Upper lobe of right lung (tissue), 1 donor: ENCODE measurements at regions not wholly inside any gene's neighbourhood (a gene's known extent, or its start where the extent isn't known, plus 50 kb on each side); places are given as distances from the start of the nearest gene placed in this dataset.

Experiments used
- ATAC-seq: fragments of 200-7000 bp; cut with Tn5 transposase; one replicate; pipeline ENCODE4 v1.9.1; 2020; ENCODE audit warnings: mild to moderate bottlenecking, moderate library complexity
- DNase-seq: peaks from one replicate; pipeline ENCODE4 v3.0.0-alpha.2; 2020
- H3K27ac ChIP-seq: fragments of 200-600 bp; one replicate; pipeline ENCODE4 v1.8.0; 2022
- H3K27me3 ChIP-seq: fragments of 200-600 bp; one replicate; pipeline ENCODE4 v1.8.0; 2022; ENCODE audit warnings: mild to moderate bottlenecking
- H3K36me3 ChIP-seq: fragments of 200-600 bp; one replicate; pipeline ENCODE4 v1.8.0; 2022
- H3K4me1 ChIP-seq: fragments of 200-600 bp; one replicate; pipeline ENCODE4 v1.8.0; 2022
- H3K4me3 ChIP-seq: fragments of 200-600 bp; one replicate; pipeline ENCODE4 v1.8.0; 2022; ENCODE audit warnings: mild to moderate bottlenecking
- H3K9me3 ChIP-seq: fragments of 200-600 bp; one replicate; pipeline ENCODE4 v1.8.0; 2022
- CTCF ChIP-seq: fragments of 200-600 bp; IDR thresholded peaks from one replicate; pipeline ENCODE4 v1.8.0; 2022; ENCODE audit warnings: antibody characterized with exemption
- intact Hi-C: fragments of 100-400 bp; cut with DNase I; formaldehyde crosslinking; loops from one replicate; pipeline ENCODE4 v1.11.0; 2022
- donor health status: DM: no; HTN: yes; CAD: no; lungs with severe emphysema.

DNA sequence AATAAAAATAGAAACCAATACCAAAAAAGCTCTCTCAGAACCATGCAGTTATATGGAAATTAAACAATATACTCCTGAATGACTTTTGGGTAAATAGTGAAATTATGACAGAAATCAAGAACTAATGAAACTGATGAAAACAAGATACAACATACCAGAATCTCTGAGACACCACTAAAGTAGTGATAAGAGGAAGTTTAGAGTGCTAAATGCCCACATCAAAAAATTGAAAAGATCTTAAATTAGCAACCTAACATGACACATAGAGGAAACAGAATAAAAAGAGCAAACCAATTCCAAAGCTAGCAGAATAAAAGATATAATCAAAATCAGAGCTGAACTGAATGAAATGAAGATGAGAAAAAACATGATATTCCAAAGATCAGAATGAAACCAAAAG, 430.9 kb downstream of the LTN1 start:
- no peaks in the 10 kb centered on the region for H3K9me3 ChIP-seq
- DNase-seq (no peak), ATAC-seq (no peak)
- H3K4me1 ChIP-seq = no peaks in the 10 kb centered on the region
- no peak overlapping the region for H3K27ac ChIP-seq
- no peak for TF ChIP-seq CTCF
- no peak overlapping the region for H3K4me3 ChIP-seq
- H3K36me3 ChIP-seq = no peaks in the 10 kb centered on the region
- intact Hi-C loops = no loop called here
- no peaks in the 10 kb centered on the region for H3K27me3 ChIP-seq

DNA sequence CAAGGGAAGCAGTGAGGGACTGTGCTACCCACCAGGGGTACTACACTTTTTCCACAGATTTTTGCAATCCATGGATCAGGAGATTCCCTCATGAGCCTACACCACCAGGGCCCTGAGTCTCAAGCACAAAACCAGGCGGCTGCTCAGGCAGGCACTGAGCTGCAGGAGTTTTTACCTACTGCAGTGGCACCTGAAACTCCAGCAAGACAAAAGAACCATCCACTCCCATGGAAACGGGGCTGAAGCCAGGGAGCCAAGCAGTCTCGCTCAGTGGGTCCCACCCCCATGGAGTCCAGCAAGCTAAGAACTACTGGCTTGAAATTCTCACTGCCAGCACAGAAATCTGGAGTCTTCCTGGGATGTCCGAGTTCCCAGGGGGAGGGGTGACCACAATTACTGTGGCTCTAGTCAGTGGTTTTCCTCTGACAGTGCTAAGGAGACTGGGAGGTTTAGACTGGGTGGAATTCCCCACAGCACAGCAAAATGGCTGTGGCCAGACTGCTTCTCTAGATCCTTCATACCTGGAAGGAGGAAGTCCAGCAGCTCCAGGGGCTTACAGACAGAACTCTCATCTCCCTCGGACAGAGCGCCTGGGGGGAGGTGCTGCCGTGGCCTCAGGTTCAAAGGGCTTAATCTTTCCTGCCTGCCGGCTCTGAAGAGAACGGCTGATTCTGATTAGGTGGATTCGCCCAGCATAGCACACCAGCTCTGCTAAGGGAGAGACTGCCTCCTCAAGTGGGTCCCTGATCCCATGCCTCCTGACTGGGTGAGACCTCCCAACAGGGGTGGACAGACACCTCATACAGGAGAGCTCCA, 437.8 kb downstream of the LTN1 start:
- intact Hi-C loops = no loop called here
- H3K27me3 ChIP-seq = no peaks in the 10 kb centered on the region
- H3K36me3 ChIP-seq = no peaks in the 10 kb centered on the region
- H3K4me3 ChIP-seq = no peak overlapping the region
- no peak for TF ChIP-seq CTCF
- DNase-seq (no peak), ATAC-seq (no peak)
- no peaks in the 10 kb centered on the region for H3K4me1 ChIP-seq
- no peak overlapping the region for H3K27ac ChIP-seq
- H3K9me3 ChIP-seq = no peaks in the 10 kb centered on the region

DNA sequence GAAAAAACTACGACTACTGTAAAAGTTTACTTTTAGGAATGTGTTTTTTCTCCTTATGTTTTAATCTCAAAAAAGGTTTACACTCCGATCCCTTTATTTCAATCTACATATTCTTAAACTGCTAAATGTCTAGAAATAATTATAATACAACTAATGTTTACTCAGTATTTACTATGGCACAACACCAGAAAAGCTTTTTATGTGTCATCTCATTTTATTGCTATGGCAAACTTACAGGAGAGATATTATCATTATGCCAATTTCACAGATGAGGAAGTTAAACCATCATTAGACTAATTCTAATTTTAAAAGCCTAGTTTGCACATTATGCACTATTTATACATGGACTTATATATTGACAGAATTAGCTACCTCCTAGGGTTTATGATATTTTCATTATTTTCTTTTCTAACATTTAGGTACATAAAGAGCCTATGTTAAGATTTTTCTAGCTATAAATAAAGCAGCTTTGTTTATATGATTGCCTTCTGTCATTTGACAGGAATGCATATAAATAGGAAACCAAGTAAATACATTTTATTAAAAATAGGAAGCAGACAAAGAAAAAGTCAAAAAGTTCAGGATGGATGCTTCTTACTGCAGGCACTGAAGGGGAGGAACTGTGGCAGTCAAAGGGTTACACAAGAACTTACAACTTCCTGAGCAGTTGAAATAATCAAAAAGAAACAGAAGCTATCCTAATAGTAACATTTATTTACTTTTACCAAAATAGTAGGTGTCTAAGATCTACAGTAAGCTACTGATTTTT, 442.4 kb downstream of the LTN1 start:
- no peak for TF ChIP-seq CTCF
- H3K36me3 ChIP-seq = no peaks in the 10 kb centered on the region
- ATAC-seq (no peak), DNase-seq (no peak)
- no peak overlapping the region for H3K27ac ChIP-seq
- no peaks in the 10 kb centered on the region for H3K4me1 ChIP-seq
- H3K9me3 ChIP-seq = no peaks in the 10 kb centered on the region
- intact Hi-C loops = no loop called here
- H3K4me3 ChIP-seq = no peak overlapping the region
- H3K27me3 ChIP-seq = no peaks in the 10 kb centered on the region

DNA sequence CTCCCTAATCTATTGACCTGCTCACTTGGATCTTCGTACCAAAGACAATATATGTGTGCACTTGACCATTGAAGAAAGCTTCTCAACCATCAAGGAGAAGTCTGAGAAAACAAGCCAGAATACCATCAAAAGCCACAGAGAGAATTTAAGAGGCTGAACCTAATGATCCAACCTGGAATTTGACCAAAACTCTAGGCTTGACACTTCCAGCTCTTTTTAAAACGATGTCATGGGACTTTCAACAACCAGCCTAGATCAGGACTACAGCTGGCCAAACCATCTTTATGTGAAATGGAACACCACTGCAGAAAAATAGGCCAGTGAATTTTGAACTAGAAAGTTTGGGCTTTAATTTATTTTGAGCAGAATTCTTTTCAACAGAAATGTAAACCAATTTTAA, 444.4 kb downstream of the LTN1 start:
- ATAC-seq (no peak), DNase-seq (no peak)
- Histone ChIP-seq H3K27ac (no peak overlapping the region), H3K9me3 (no peaks in the 10 kb centered on the region), H3K4me3 (no peak overlapping the region), H3K4me1 (no peaks in the 10 kb centered on the region), H3K27me3 (no peaks in the 10 kb centered on the region), H3K36me3 (no peaks in the 10 kb centered on the region)
- TF ChIP-seq CTCF = no peak
- intact Hi-C loops = no loop called here

GRCh38 chr21:28547766-28548165, 444.9 kb downstream of the LTN1 start:
- no peak for TF ChIP-seq CTCF
- no peaks in the 10 kb centered on the region for H3K27me3 ChIP-seq
- no peaks in the 10 kb centered on the region for H3K36me3 ChIP-seq
- no peak for ATAC-seq
- no peaks in the 10 kb centered on the region for H3K4me1 ChIP-seq
- no peak overlapping the region for H3K4me3 ChIP-seq
- no peak overlapping the region for H3K27ac ChIP-seq
- DNase-seq = no peak
- intact Hi-C loops = no loop called here
- no peaks in the 10 kb centered on the region for H3K9me3 ChIP-seq
